ENCODE measurements at regions not wholly inside any gene's neighbourhood (a gene's known extent, or its start where the extent isn't known, plus 50 kb on each side); places are given as distances from the start of the nearest gene placed in this dataset.
"Not testable (repeated sequence)": the region's sequence is repeated elsewhere in the genome, so short reads cannot be mapped to it uniquely, and the experiment has no call there.

GRCh38 chr3:147189016-147189415 lies 217.3 kb downstream of the ZIC4 start:
- H3K4me1 Mint-ChIP-seq, result no peaks in the 10 kb centered on the region
- CTCF ChIA-PET, result no interaction called here
- H3K27ac Mint-ChIP-seq, result no peak overlapping the region
- DNase-seq (no peak), ATAC-seq (no peak)
- no peak overlapping the region for H3K4me3 Mint-ChIP-seq
- no peaks in the 10 kb centered on the region for H3K27me3 Mint-ChIP-seq
- H3K36me3 Mint-ChIP-seq (ENCODE audit: low read depth), result no peaks in the 10 kb centered on the region
- intact Hi-C loops (cut with DNase I, micrococcal nuclease), result no loop called here
- H3K9me3 Mint-ChIP-seq (ENCODE audit: low read depth), result peaks cover 9% of the 10 kb centered on the region
- POLR2A ChIA-PET, result no interaction called here

- POLR2A ChIA-PET, result no interaction called here
Measured at GRCh38 chr3:147187687-147188086, 218.7 kb downstream of the ZIC4 start.

GRCh38 chr3:147185781-147186180 lies 220.6 kb downstream of the ZIC4 start:
- Mint-ChIP-seq H3K27ac (no peak overlapping the region), H3K27me3 (no peaks in the 10 kb centered on the region), H3K9me3 (ENCODE audit: low read depth) (peaks cover 9% of the 10 kb centered on the region), H3K4me3 (no peak overlapping the region), H3K4me1 (no peaks in the 10 kb centered on the region), H3K36me3 (ENCODE audit: low read depth) (no peaks in the 10 kb centered on the region)
- ATAC-seq (no peak), DNase-seq (no peak)
- POLR2A ChIA-PET, result no interaction called here
- intact Hi-C loops (cut with DNase I, micrococcal nuclease), result no loop called here
- CTCF ChIA-PET, result no interaction called here

More at GRCh38 chr3:147187687-147188086, 218.7 kb downstream of the ZIC4 start:
- Mint-ChIP-seq H3K4me1 (no peaks in the 10 kb centered on the region), H3K27ac (no peak overlapping the region), H3K4me3 (no peak overlapping the region), H3K9me3 (ENCODE audit: low read depth) (peaks cover 9% of the 10 kb centered on the region), H3K27me3 (no peaks in the 10 kb centered on the region), H3K36me3 (ENCODE audit: low read depth) (no peaks in the 10 kb centered on the region)
- ATAC-seq, result no peak
- intact Hi-C loops (cut with DNase I, micrococcal nuclease), result no loop called here
- no peak for DNase-seq
- CTCF ChIA-PET, result no interaction called here

- POLR2A ChIA-PET, result no interaction called here
- CTCF ChIA-PET, result no interaction called here
Measured at GRCh38 chr3:147184794-147185193, 221.5 kb downstream of the ZIC4 start.

GRCh38 chr3:147173257-147173656 lies 233.1 kb downstream of the ZIC4 start:
- no peak for ATAC-seq
- no peaks in the 10 kb centered on the region for H3K4me1 Mint-ChIP-seq
- no peaks in the 10 kb centered on the region for H3K36me3 Mint-ChIP-seq (ENCODE audit: low read depth)
- CTCF ChIA-PET, result no interaction called here
- H3K27me3 Mint-ChIP-seq, result no peaks in the 10 kb centered on the region
- intact Hi-C loops (cut with DNase I, micrococcal nuclease), result no loop called here
- no peak overlapping the region for H3K27ac Mint-ChIP-seq
- no peak for DNase-seq
- H3K4me3 Mint-ChIP-seq, result no peak overlapping the region
- POLR2A ChIA-PET, result no interaction called here
- peaks cover 4% of the 10 kb centered on the region for H3K9me3 Mint-ChIP-seq (ENCODE audit: low read depth)

More at GRCh38 chr3:147184794-147185193, 221.5 kb downstream of the ZIC4 start:
- Mint-ChIP-seq H3K27ac (no peak overlapping the region), H3K36me3 (ENCODE audit: low read depth) (no peaks in the 10 kb centered on the region), H3K4me3 (no peak overlapping the region), H3K4me1 (no peaks in the 10 kb centered on the region), H3K9me3 (ENCODE audit: low read depth) (peaks cover 6% of the 10 kb centered on the region), H3K27me3 (no peaks in the 10 kb centered on the region)
- DNase-seq, result no peak
- ATAC-seq, result no peak
- intact Hi-C loops (cut with DNase I, micrococcal nuclease), result no loop called here

GRCh38 chr3:147162743-147163142 lies 243.6 kb downstream of the ZIC4 start:
- H3K4me1 Mint-ChIP-seq, result no peaks in the 10 kb centered on the region
- intact Hi-C loops (cut with DNase I, micrococcal nuclease), result no loop called here
- H3K27ac Mint-ChIP-seq, result no peak overlapping the region
- CTCF ChIA-PET, result interaction anchor here (0.6 kb wide), 1 partner anchor 413 kb away, joined by 4 read pairs; no protein-coding TSS in a partner anchor
- H3K36me3 Mint-ChIP-seq (ENCODE audit: low read depth), result no peaks in the 10 kb centered on the region
- DNase-seq (no peak), ATAC-seq (no peak)
- H3K9me3 Mint-ChIP-seq (ENCODE audit: low read depth), result peaks cover 1% of the 10 kb centered on the region
- H3K4me3 Mint-ChIP-seq, result no peak overlapping the region
- no peaks in the 10 kb centered on the region for H3K27me3 Mint-ChIP-seq
- POLR2A ChIA-PET, result no interaction called here

- Mint-ChIP-seq H3K27me3 (no peaks in the 10 kb centered on the region), H3K36me3 (ENCODE audit: low read depth) (no peaks in the 10 kb centered on the region), H3K9me3 (ENCODE audit: low read depth) (peaks cover 1% of the 10 kb centered on the region), H3K4me1 (no peaks in the 10 kb centered on the region), H3K4me3 (no peak overlapping the region), H3K27ac (no peak overlapping the region)
- no peak for ATAC-seq
- POLR2A ChIA-PET, result no interaction called here
- CTCF ChIA-PET, result no interaction called here
- intact Hi-C loops (cut with DNase I, micrococcal nuclease), result no loop called here
- DNase-seq, result no peak
Measured at GRCh38 chr3:147161833-147162232, 244.5 kb downstream of the ZIC4 start.

GRCh38 chr3:147160984-147161383 lies 245.4 kb downstream of the ZIC4 start:
- no peak overlapping the region for H3K4me3 Mint-ChIP-seq
- H3K9me3 Mint-ChIP-seq (ENCODE audit: low read depth), result peaks cover 2% of the 10 kb centered on the region
- no peaks in the 10 kb centered on the region for H3K4me1 Mint-ChIP-seq
- POLR2A ChIA-PET, result no interaction called here
- no peaks in the 10 kb centered on the region for H3K27me3 Mint-ChIP-seq
- no peaks in the 10 kb centered on the region for H3K36me3 Mint-ChIP-seq (ENCODE audit: low read depth)
- ATAC-seq, result no peak
- DNase-seq, result no peak
- intact Hi-C loops (cut with DNase I, micrococcal nuclease), result no loop called here
- no peak overlapping the region for H3K27ac Mint-ChIP-seq
- CTCF ChIA-PET, result no interaction called here

GRCh38 chr3:147159141-147159540 lies 247.2 kb downstream of the ZIC4 start:
- CTCF ChIA-PET, result interaction anchor here (0.6 kb wide), 1 partner anchor 119 kb away, joined by 5 read pairs; no protein-coding TSS in a partner anchor
- Mint-ChIP-seq H3K27ac (no peak overlapping the region), H3K36me3 (ENCODE audit: low read depth) (no peaks in the 10 kb centered on the region), H3K4me3 (no peak overlapping the region), H3K9me3 (ENCODE audit: low read depth) (peaks cover 7% of the 10 kb centered on the region), H3K4me1 (no peaks in the 10 kb centered on the region), H3K27me3 (no peaks in the 10 kb centered on the region)
- intact Hi-C loops (cut with DNase I, micrococcal nuclease), result no loop called here
- DNase-seq, result no peak
- ATAC-seq, result no peak
- POLR2A ChIA-PET, result no interaction called here

- no peaks in the 10 kb centered on the region for H3K4me1 Mint-ChIP-seq
- POLR2A ChIA-PET, result no interaction called here
- ATAC-seq (no peak), DNase-seq (no peak)
- H3K4me3 Mint-ChIP-seq, result no peak overlapping the region
- H3K9me3 Mint-ChIP-seq (ENCODE audit: low read depth), result peaks cover 7% of the 10 kb centered on the region
- intact Hi-C loops (cut with DNase I, micrococcal nuclease), result no loop called here
- no peaks in the 10 kb centered on the region for H3K36me3 Mint-ChIP-seq (ENCODE audit: low read depth)
- H3K27ac Mint-ChIP-seq, result no peak overlapping the region
- no peaks in the 10 kb centered on the region for H3K27me3 Mint-ChIP-seq
- CTCF ChIA-PET, result no interaction called here
Measured at GRCh38 chr3:147157631-147158030, 248.7 kb downstream of the ZIC4 start.

- CTCF ChIA-PET; ATAC-seq; H3K4me1 Mint-ChIP-seq; DNase-seq; intact Hi-C loops (cut with DNase I, micrococcal nuclease); POLR2A ChIA-PET; H3K4me3 Mint-ChIP-seq; H3K27ac Mint-ChIP-seq; H3K9me3 Mint-ChIP-seq (ENCODE audit: low read depth); H3K27me3 Mint-ChIP-seq; H3K36me3 Mint-ChIP-seq (ENCODE audit: low read depth): not testable (repeated sequence)
Measured at GRCh38 chr3:147154988-147155387, 251.4 kb downstream of the ZIC4 start.

GRCh38 chr3:147153830-147154539 lies 252.4 kb downstream of the ZIC4 start:
- intact Hi-C loops (cut with DNase I, micrococcal nuclease), result no loop called here
- H3K27me3 Mint-ChIP-seq, result no peaks in the 10 kb centered on the region
- POLR2A ChIA-PET, result no interaction called here
- H3K27ac Mint-ChIP-seq, result no peak overlapping the region
- H3K36me3 Mint-ChIP-seq (ENCODE audit: low read depth), result no peaks in the 10 kb centered on the region
- H3K4me1 Mint-ChIP-seq, result no peaks in the 10 kb centered on the region
- H3K9me3 Mint-ChIP-seq (ENCODE audit: low read depth), result peaks cover 8% of the 10 kb centered on the region
- no peak for ATAC-seq
- H3K4me3 Mint-ChIP-seq, result no peak overlapping the region
- CTCF ChIA-PET, result no interaction called here
- no peak for DNase-seq

GRCh38 chr3:147152476-147152875 lies 253.9 kb downstream of the ZIC4 start:
- CTCF ChIA-PET, result no interaction called here
- DNase-seq (no peak), ATAC-seq (no peak)
- H3K27me3 Mint-ChIP-seq, result no peaks in the 10 kb centered on the region
- H3K9me3 Mint-ChIP-seq (ENCODE audit: low read depth), result peaks cover 12% of the 10 kb centered on the region
- no peaks in the 10 kb centered on the region for H3K36me3 Mint-ChIP-seq (ENCODE audit: low read depth)
- no peak overlapping the region for H3K4me3 Mint-ChIP-seq
- POLR2A ChIA-PET, result no interaction called here
- H3K4me1 Mint-ChIP-seq, result no peaks in the 10 kb centered on the region
- no peak overlapping the region for H3K27ac Mint-ChIP-seq
- intact Hi-C loops (cut with DNase I, micrococcal nuclease), result no loop called here
